IMR-90 (cell line): ENCODE measurements at regions not wholly inside any gene's neighbourhood (a gene's known extent, or its start where the extent isn't known, plus 50 kb on each side); places are given as distances from the start of the nearest gene placed in this dataset.

Experiments used
- ATAC-seq: fragments of 200-7000 bp; cut with Tn5 transposase; 2 replicates; pipeline ENCODE4 v1.9.1; 2020; ENCODE audit warnings: low read depth, mild to moderate bottlenecking, moderate library complexity
- BruUV-seq: library from RNA; stranded (reverse); fragments of 400-500 nt; replicated peaks from 2 replicates; lab custom pipeline; 2021; lab: Mats Ljungman, UMichigan
- CTCF ChIA-PET: fragments of 300-600 bp; formaldehyde crosslinking; extraction: SDS; loops from one replicate; lab custom pipeline; 2021; ENCODE audit warnings: antibody characterized with exemption; lab: Yijun Ruan, JAX
- POLR2A ChIA-PET: fragments of 300-600 bp; sonication (Branson Sonifier 250); formaldehyde crosslinking; loops from one replicate; lab custom pipeline; 2022; ENCODE audit warnings: antibody characterized with exemption; ENCODE audit not compliant: unreplicated experiment; lab: Charles Lee
- DNase-seq: peaks from one replicate; pipeline ENCODE4 v3.0.0; 2013
- H2AFZ ChIP-seq: replicated peaks from 2 replicates; pipeline ENCODE3; 2013; ENCODE audit warnings: low read length, mild to moderate bottlenecking; ENCODE audit not compliant: poor library complexity
- H2AK5ac ChIP-seq: 2 replicates; pipeline ENCODE4 v1.6.1; 2013; ENCODE audit warnings: low read depth, low read length, inconsistent platforms
- H2AK9ac ChIP-seq: replicated peaks from 2 replicates; pipeline ENCODE3; 2013; ENCODE audit warnings: mild to moderate bottlenecking, low read depth, low read length, moderate library complexity; ENCODE audit not compliant: poor library complexity
- H2BK120ac ChIP-seq: 2 replicates; pipeline ENCODE4 v1.6.1; 2013; ENCODE audit warnings: low read depth, low read length, inconsistent platforms
- H2BK15ac ChIP-seq: 3 replicates; pipeline ENCODE4 v1.6.1; 2013; ENCODE audit warnings: low read depth, low read length, inconsistent platforms
- H2BK20ac ChIP-seq: 2 replicates; pipeline ENCODE4 v1.6.1; 2013; ENCODE audit warnings: low read depth, mild to moderate bottlenecking, inconsistent platforms, low read length, moderate library complexity
- H2BK5ac ChIP-seq: 2 replicates; pipeline ENCODE4 v1.6.1; 2013; ENCODE audit warnings: mild to moderate bottlenecking, low read depth, low read length, inconsistent platforms; ENCODE audit not compliant: poor library complexity, severe bottlenecking
- H3K14ac ChIP-seq: replicated peaks from 2 replicates; pipeline ENCODE4 v1.6.1; 2013; ENCODE audit warnings: low read depth, low read length, inconsistent platforms
- H3K18ac ChIP-seq: 2 replicates; pipeline ENCODE4 v1.6.1; 2013; ENCODE audit warnings: low read depth, low read length, control low read depth
- H3K23ac ChIP-seq: 2 replicates; pipeline ENCODE4 v1.6.1; 2013; ENCODE audit warnings: low read depth, low read length, inconsistent platforms
- H3K27ac ChIP-seq: 2 replicates; pipeline ENCODE4 v1.5.1; 2013; ENCODE audit warnings: mild to moderate bottlenecking, control low read depth, low read length; ENCODE audit not compliant: insufficient read depth
- H3K27me3 ChIP-seq: 2 replicates; pipeline ENCODE4 v1.6.1; 2013; ENCODE audit warnings: low read length; ENCODE audit not compliant: control insufficient read depth, insufficient read depth
- H3K36me3 ChIP-seq: 2 replicates; pipeline ENCODE4 v1.6.1; 2013; ENCODE audit warnings: low read length, mixed read lengths; ENCODE audit not compliant: control insufficient read depth, insufficient read depth
- H3K4ac ChIP-seq: 2 replicates; pipeline ENCODE4 v1.6.1; 2013; ENCODE audit warnings: low read depth, low read length, inconsistent platforms
- H3K4me1 ChIP-seq: 2 replicates; pipeline ENCODE4 v1.6.1; 2013; ENCODE audit warnings: low read length, mixed read lengths; ENCODE audit not compliant: control insufficient read depth, insufficient read depth
- H3K4me2 ChIP-seq: 2 replicates; pipeline ENCODE4 v1.6.1; 2013; ENCODE audit warnings: low read depth, mild to moderate bottlenecking, control low read depth, low read length, moderate library complexity
- H3K4me3 ChIP-seq: 2 replicates; pipeline ENCODE4 v1.5.1; 2013; ENCODE audit warnings: low read depth, mild to moderate bottlenecking, control low read depth, low read length, moderate library complexity; ENCODE audit not compliant: insufficient read depth
- H3K56ac ChIP-seq: 2 replicates; pipeline ENCODE4 v1.6.1; 2013; ENCODE audit warnings: low read length, inconsistent platforms; ENCODE audit not compliant: insufficient read depth; ENCODE audit errors: extremely low read depth
- H3K79me1 ChIP-seq, 2 experiments: 2 replicates each; pipeline ENCODE4 v1.6.1; 2013; ENCODE audit warnings: low read length in 2 of 2, inconsistent platforms in 1 of 2, low read depth in 1 of 2
- H3K9ac ChIP-seq: 2 replicates; pipeline ENCODE4 v1.6.1; 2013; ENCODE audit warnings: low read depth, low read length, control low read depth
- H3K9me1 ChIP-seq: 2 replicates; pipeline ENCODE4 v1.6.1; 2013; ENCODE audit warnings: low read length, inconsistent platforms; ENCODE audit not compliant: insufficient read depth
- H3K9me3 ChIP-seq: 2 replicates; pipeline ENCODE4 v1.6.1; 2013; ENCODE audit warnings: low read length; ENCODE audit not compliant: control insufficient read depth, insufficient read depth
- H4K20me1 ChIP-seq: 2 replicates; pipeline ENCODE4 v1.6.1; 2013; ENCODE audit warnings: low read length, inconsistent platforms; ENCODE audit not compliant: insufficient read depth
- H4K5ac ChIP-seq: 2 replicates; pipeline ENCODE4 v1.6.1; 2013; ENCODE audit warnings: mild to moderate bottlenecking, low read depth, low read length, control low read depth
- H4K8ac ChIP-seq, 2 experiments: 2 replicates each; pipeline ENCODE4 v1.6.1; 2013; ENCODE audit warnings: low read depth in 2 of 2, low read length in 2 of 2, control low read depth in 1 of 2, inconsistent platforms in 1 of 2
- H4K91ac ChIP-seq: 2 replicates; pipeline ENCODE4 v1.6.1; 2013; ENCODE audit warnings: low read depth, low read length, inconsistent platforms; ENCODE audit not compliant: insufficient read depth
- BHLHE40 ChIP-seq: fragments of 150-350 bp; IDR thresholded peaks from 2 replicates; pipeline ENCODE4 v1.6.1; 2016; ENCODE audit warnings: mild to moderate bottlenecking, low read depth, low read length
- CEBPB ChIP-seq: IDR thresholded peaks from 2 replicates; pipeline ENCODE4 v1.6.1; 2012; ENCODE audit warnings: low read depth, low read length, improper control_type of control experiment
- CHD1 ChIP-seq: IDR thresholded peaks from 2 replicates; pipeline ENCODE4 v1.6.1; 2012; ENCODE audit warnings: low read depth, low read length, improper control_type of control experiment
- CTCF ChIP-seq: conservative IDR thresholded peaks from 2 replicates; pipeline ENCODE4 v1.5.1; 2012; ENCODE audit warnings: mild to moderate bottlenecking, low read depth, low read length, improper control_type of control experiment
- ELK1 ChIP-seq: fragments of 150-350 bp; IDR thresholded peaks from 2 replicates; pipeline ENCODE4 v1.6.1; 2016; ENCODE audit warnings: low read depth, mild to moderate bottlenecking, low read length, moderate library complexity, borderline replicate concordance
- FOS ChIP-seq: fragments of 150-350 bp; IDR thresholded peaks from 2 replicates; pipeline ENCODE4 v1.6.1; 2016; ENCODE audit warnings: low read depth, low read length
- MAFK ChIP-seq: IDR thresholded peaks from 2 replicates; pipeline ENCODE4 v1.6.1; 2012; ENCODE audit warnings: low read depth, low read length, improper control_type of control experiment
- MAZ ChIP-seq: IDR thresholded peaks from 2 replicates; pipeline ENCODE4 v1.6.1; 2012; ENCODE audit warnings: low read depth, mild to moderate bottlenecking, low read length, improper control_type of control experiment, moderate library complexity, borderline replicate concordance
- MXI1 ChIP-seq: IDR thresholded peaks from 2 replicates; pipeline ENCODE4 v1.6.1; 2012; ENCODE audit warnings: low read depth, mild to moderate bottlenecking, low read length, moderate library complexity, borderline replicate concordance
- NFE2L2 ChIP-seq: fragments of 150-350 bp; IDR thresholded peaks from 2 replicates; pipeline ENCODE4 v1.6.1; 2016; ENCODE audit warnings: low read depth, mild to moderate bottlenecking, low read length
- POLR2A ChIP-seq: IDR thresholded peaks from 2 replicates; pipeline ENCODE4 v1.6.1; 2012; ENCODE audit warnings: mild to moderate bottlenecking, low read depth, low read length
- RAD21 ChIP-seq: IDR thresholded peaks from 2 replicates; pipeline ENCODE4 v1.6.1; 2012; ENCODE audit warnings: low read length, improper control_type of control experiment
- RCOR1 ChIP-seq: IDR thresholded peaks from 2 replicates; pipeline ENCODE4 v1.6.1; 2012; ENCODE audit warnings: mild to moderate bottlenecking, low read length, improper control_type of control experiment; ENCODE audit not compliant: insufficient replicate concordance
- RFX5 ChIP-seq: IDR thresholded peaks from 2 replicates; pipeline ENCODE4 v1.8.0; 2012; ENCODE audit warnings: low read depth, mild to moderate bottlenecking, low read length, moderate library complexity
- SMC3 ChIP-seq: fragments of 150-350 bp; IDR thresholded peaks from 2 replicates; pipeline ENCODE4 v1.6.1; 2016; ENCODE audit warnings: low read depth, mild to moderate bottlenecking, antibody characterized with exemption, low read length, moderate library complexity
- USF2 ChIP-seq: fragments of 150-350 bp; IDR thresholded peaks from 2 replicates; pipeline ENCODE4 v1.6.1; 2017; ENCODE audit warnings: mild to moderate bottlenecking, antibody characterized with exemption, low read length, low read depth
- WGBS, 2 experiments: methylation state at CpG; one replicate each; pipeline versions ENCODE4 v1.1.5 to v1.1.7; 2013; ENCODE audit warnings: missing lambda C conversion rate in 2 of 2; ENCODE audit not compliant: insufficient read length in 1 of 2; ENCODE audit errors: extremely low coverage in 2 of 2; 5-methylcytosine and 5-hydroxymethylcytosine counted together
- dilution Hi-C: fragments of 300-500 bp; cut with HindIII; formaldehyde crosslinking; loops from one replicate; pipeline ENCODE4 v1.14.3; 2018; ENCODE audit warnings: low sequenced_read_pairs; ENCODE audit not compliant: unreplicated experiment
- in situ Hi-C: fragments of 300-500 bp; cut with MboI; formaldehyde crosslinking; loops from 3 replicates; pipeline ENCODE4 v1.14.3; 2019; ENCODE audit warnings: low sequenced_read_pairs, inconsistent platforms, mixed read lengths
- intact Hi-C: fragments of 100-400 bp; cut with micrococcal nuclease; formaldehyde crosslinking; loops from 2 replicates; pipeline ENCODE4 v1.10.0; 2022

GRCh38 chr5:125201446-125202052 lies 455.1 kb upstream of the ZNF608 start:
- Histone ChIP-seq H3K27me3 (no peaks in the 10 kb centered on the region), H4K5ac (no peak overlapping the region), H3K4me1 (peaks cover 3% of the 10 kb centered on the region), H3K14ac (0 out of 2 replicates have a peak overlapping the region, but pooled peaks have one; percentile 4), H2BK5ac (no peak overlapping the region), H3K9me3 (no peaks in the 10 kb centered on the region), H3K4ac (no peak overlapping the region), H2BK15ac (no peak overlapping the region), H3K18ac (no peak overlapping the region), H2AK9ac (no peak overlapping the region), H3K79me1 (no peaks in the 10 kb centered on the region), H3K4me3 (no peak overlapping the region), H3K36me3 (no peaks in the 10 kb centered on the region), H3K27ac (no peak overlapping the region), H3K9me1 (no peaks in the 10 kb centered on the region), H4K20me1 (no peaks in the 10 kb centered on the region), H2AFZ (no peak overlapping the region), H2AK5ac (no peak overlapping the region), H3K9ac (no peak overlapping the region), H4K91ac (no peak overlapping the region), H4K8ac (no peak overlapping the region), H3K4me2 (no peak overlapping the region), H2BK20ac (no peak overlapping the region), H2BK120ac (no peak overlapping the region), H3K56ac (no peak overlapping the region), H3K23ac (no peak overlapping the region)
- dilution Hi-C loops (no loop called here), intact Hi-C loops (no loop called here), in situ Hi-C loops (no loop called here)
- ChIA-PET CTCF (interaction anchor here (1.1 to 1.4 kb wide), 2 partner anchors 11 to 15 kb away, joined by 3 to 5 read pairs; no protein-coding TSS in a partner anchor), POLR2A (interaction anchor here (0.6 kb wide), 1 partner anchor 12 kb away, joined by 11 read pairs; no protein-coding TSS in a partner anchor)
- no CpG with 5 or more reads among the region's 3 CpGs for WGBS, 2 experiments
- no peak; the same call in 1 of the 2 replicates for ATAC-seq
- TF ChIP-seq SMC3 (no peak), CEBPB (no peak), MAZ (no peak), FOS (no peak), NFE2L2 (no peak), CHD1 (no peak), BHLHE40 (no peak), RFX5 (no peak), CTCF (no peak), RCOR1 (no peak), MAFK (no peak), RAD21 (no peak), MXI1 (no peak), USF2 (no peak), POLR2A (no peak), ELK1 (no peak)
- DNase-seq, result peak; percentile 33
- no TSS peak for BruUV-seq
